Activated CD8-positive, alpha-beta memory T cell treated with anti-CD3 and anti-CD28 coated beads, Interleukin-2, amount 50 U/mL, for 24 hours (primary cell): ENCODE measurements at regions not wholly inside any gene's neighbourhood (a gene's known extent, or its start where the extent isn't known, plus 50 kb on each side); places are given as distances from the start of the nearest gene placed in this dataset.

Experiments
- DNase-seq: peaks from one replicate; pipeline ENCODE4 v3.0.0-alpha.2; 2020; ENCODE audit errors: extremely low read depth

DNA sequence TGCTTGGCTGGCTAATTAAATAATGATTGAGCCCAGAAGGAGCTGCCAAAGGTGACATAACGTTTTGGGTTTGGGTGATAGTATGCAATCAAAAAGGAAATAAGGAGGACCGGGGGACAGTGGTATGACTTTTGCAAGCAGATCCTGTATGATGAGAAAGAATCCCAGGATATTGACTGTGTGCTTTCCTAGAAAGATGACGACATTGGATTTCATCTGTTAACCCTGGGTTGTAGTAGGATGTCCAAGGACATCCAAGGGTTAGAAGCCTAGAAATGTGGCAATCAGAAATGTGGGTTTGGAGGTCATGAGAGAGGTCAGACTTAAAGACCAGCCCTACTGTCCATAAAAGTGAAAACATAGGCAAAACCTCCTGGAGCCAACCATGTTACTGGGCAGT, 50.3 kb upstream of the HMHB1 start:
- no peak for DNase-seq

DNA sequence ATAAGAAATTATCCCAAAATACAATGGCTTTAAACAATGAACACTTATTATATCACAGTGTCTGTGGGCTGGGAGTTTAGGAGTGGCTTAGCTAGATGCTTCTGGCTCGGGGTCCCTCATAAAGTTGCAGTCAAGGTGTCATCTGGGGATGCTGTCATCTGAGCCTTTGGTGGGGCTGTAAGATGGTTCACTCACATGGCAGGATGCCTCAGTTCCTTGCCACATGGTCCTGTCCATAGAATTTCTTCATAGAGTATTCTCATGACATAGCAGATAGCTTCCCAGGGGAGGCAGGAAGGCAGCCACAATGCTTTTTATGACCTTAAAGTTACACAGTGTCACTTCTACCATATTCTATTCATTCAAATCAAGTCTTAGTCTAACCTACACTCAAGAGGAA, 51.2 kb upstream of the HMHB1 start:
- no peak for DNase-seq

DNA sequence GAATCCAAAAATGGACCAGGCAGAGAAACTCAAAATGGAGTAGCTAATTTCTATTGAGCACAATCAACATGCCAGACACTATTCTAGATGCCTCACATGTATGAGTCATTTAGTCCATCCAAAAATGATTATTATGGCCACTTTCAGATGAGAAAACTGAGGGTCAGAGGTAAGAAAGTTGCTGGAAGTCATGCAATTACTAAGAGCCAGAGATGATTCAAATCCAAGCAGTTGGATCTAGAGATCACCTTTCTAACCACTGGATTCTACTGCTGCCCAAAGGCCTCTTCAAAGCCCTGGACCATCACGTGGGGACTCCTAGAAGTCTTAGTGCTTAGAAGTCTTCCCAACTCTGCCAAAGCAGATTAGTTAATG, 51.8 kb upstream of the HMHB1 start:
- DNase-seq, result no peak

DNA sequence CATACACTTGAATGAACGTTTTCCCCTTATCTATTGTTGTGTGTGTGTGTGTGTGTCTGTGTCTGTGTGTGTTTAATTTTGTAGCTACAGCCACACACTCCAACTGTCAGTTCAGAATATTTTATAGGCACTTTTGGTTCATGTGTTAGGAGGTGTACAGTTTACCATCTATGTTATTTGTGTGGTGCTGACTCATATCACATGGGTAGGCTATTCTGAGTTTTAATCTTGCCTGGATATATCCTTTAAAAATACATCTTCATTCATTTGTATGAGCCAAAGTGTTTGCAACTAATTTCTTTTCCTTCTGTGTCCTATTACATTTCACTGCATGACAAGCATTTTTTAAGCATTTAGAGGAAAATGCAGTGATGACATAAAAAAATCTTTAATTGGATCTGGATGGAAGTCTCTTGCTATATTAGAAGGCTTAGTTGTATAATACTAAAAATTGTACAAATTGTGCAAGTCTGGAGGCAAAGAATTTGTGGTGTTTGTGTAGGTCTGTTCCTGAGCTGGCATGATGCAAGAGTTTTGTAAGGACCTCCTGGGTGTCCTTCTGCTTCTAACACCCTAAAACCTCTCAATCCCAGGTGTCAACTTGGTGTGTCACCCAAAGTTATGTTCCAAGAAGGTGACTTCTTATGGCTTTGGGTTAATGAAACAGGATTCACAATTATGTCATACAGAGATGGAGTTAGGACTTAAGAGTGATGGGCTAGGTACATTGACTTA, 52.4 kb upstream of the HMHB1 start:
- DNase-seq, result no peak

DNA sequence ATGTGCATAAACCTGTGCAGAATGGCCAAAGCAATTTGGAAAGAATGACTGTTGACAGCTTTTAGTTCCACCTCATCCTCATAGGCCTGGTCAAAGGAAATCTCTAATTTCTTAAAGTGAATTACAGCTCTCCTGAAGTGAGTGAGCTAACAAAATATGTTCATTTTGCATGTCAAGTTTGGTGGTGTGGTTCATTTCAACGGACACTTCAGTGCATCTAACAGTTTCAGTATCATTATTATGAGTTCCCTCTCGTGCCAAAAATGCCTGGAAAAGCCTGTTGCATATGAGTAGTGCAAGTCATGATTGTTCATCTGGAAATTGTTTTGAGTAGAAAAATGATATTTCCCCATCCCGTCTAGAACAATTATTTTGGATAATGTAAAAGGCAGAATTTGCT, 53.2 kb upstream of the HMHB1 start:
- DNase-seq, result no peak

DNA sequence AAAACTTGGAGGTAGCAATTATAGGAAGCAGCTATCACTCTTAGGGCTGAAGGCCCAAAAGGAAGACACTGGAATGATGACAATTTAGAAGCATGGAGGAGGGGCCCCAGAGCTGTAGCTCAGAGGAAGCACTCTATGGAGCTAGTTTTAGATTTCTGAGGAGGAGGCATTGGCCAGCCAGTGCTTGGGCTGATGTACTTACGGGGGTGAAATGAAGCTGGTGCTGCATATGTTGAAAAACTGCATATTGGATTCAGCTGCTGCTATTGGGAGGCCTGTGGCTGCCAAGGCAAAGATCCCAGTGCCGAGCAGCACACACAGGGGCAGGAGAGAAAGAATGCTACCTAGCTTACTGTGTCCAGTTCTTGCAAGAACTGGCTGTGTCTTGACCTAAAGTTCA, 53.9 kb upstream of the HMHB1 start:
- DNase-seq, result no peak

DNA sequence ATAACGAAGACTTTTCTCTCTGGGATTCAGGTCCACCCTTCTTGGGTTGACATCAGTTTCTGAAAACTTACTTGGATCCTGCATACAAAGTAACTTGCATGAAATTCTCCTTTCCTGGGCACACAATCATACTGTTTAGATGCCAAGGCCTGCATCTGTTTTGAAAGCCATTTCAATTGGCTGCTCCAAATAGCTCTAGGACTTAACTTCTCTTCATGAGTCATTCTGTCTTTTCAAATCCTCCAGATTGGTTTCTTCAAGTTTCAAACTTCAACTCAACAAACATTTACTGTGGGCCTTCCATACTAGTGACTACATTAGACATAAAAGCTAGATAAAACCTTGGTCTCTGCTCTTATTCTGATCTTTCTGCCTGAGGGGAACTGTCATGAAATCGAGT, 54.8 kb upstream of the HMHB1 start:
- DNase-seq, result no peak

DNA sequence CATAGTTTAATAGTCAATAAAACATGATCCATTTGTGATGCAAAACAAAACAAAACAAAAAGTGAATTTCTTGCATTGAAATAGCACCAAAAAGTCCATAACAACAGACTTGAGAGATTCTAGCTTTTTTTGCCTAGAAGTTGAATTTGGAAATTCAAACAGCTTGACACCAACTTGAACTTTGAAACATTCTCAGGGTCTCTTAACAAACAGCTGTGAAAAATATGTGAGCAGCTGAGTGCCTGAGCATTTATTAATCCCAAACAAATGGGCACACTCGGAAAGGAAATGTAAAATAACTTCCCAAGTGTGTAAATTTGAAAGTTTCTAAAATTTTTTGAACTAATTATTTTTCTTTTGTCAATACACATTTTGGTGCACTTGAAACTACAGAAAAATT, 56.0 kb upstream of the HMHB1 start:
- DNase-seq, result no peak

DNA sequence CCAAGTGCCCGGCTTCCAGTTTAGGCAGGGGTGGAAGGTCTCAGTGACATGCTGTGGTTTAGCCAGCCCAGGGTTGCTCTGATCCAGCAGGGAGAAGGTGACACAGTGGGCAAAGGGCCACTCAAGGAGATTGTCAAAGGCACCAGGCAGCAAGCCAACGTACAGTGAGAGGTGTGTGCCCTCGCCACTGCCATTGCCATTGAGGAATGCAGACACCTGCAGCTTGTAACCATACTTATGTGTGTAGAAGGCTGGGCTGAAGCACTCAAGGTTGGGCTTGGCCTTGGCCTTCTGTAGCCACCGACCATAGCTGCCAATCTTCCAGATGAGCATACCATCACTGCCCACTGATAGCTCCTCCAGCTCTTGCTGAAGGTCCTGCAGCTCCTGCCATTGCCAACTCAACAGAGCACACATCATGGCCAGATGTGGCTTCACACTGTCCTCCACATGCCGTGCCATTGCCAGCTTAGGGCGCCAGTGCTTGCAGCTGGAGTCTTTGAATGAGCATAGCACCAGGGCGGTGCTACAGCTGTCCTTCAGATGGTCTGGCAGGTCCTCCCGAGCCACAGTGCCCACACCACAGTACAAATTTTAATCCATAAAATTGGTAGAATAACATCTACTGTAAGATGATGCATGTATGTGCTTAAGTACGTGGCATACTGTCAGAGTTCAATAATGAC, 59.7 kb upstream of the HMHB1 start:
- DNase-seq, result no peak

DNA sequence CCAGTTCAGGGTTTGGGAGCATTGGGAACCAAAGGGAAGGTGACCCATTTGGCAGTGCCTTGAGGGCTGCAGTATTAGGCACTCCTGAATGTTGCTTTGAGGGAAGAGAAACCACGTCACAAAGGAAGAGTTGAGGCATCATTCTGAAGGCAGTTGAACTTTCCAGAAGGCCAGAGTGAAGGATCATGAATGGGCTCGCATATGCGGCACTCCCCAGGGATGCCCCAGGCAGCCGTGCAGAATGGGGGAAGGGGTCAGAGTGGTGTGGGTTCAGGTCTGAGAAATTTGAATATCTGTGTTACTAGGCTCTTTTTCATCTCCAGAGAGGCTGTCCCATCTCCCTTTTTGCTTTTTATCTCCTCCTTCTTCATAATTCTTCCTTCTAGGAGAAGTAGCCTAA, 60.6 kb upstream of the HMHB1 start:
- no peak for DNase-seq

DNA sequence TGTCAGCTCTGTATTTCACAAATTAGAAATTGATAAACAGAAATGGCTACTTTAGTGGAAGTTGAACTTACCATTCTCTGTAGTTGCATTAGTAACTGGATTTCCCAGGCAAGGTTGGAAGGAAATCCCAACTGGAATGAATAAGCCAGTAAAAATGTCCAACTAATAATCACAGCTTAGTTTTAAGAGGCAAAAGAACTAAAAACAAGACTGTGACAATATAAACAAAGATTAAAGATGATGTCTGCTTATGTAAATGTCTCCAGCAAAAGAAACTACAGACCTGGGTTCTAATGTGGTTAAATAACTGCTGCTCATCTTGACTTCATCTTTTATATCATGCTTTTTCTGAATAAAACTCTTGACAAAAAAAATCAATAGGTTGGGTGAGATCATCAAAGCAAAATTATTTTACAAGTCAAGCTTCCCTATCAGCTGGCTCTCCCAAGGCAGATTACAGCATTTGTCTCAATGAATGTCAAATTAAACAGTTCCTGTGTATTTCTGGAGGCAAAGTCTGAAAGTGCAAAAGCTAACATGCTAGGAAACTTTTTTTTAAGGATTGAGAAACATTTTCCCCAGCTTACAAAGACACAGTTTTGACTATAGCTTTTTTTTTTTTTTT, 62.3 kb upstream of the HMHB1 start:
- no peak for DNase-seq

DNA sequence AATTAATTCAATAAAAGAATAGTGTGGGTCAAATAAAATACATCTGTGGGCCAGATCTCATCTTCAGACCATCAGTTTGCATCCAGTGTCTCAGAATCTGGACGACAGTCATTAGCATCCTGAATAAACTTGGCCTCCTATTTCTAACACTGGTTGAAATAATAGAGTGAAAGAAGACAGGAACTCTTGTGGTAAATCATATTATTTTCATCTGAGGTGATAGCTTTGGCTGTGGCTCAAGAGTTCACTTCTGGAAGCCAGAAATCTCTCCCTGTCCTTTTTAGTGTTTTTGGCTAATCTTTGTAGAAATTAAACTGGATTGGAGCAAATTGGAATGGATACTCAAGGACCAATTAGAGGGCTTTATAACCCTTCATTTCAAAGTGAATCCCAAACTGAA, 63.4 kb upstream of the HMHB1 start:
- no peak for DNase-seq

DNA sequence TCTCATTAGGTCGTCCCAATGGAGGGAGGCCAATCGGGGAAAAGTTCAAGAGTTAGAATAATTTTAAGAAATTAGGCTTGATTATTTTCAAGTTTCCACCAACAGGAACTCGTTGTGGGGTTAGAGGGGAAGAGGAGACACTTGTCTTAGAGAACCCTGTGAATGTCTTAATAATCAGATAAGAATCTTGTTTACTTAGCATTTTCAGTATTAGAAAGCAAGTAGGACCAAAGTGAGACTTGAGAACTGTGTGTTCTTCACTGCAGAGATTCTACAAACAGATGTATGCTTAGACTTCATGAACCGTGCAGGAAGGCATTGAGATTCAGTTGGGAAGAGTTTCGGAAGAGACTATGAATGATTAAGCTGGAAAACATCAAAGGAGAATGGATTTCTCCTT, 69.0 kb upstream of the HMHB1 start:
- DNase-seq, result no peak

DNA sequence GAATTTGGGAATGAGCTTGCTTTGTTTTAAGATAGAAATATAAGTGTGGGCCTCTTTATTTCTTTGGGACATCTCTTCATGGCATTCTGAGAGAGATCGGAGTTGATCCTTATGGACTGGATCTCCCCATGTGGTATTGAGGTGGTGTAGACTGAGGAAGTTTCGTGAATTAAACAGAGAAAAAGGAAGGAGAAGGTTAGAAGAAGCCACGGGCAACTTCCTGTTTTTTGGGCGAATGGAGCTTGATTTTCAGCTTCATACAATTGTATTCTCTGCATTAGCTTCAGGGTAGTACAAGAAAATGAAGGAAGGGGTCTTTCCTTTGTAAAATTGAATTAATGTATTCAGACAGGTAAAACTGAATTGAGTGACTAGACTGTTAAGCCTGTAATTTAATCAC, 70.5 kb upstream of the HMHB1 start:
- DNase-seq, result no peak

DNA sequence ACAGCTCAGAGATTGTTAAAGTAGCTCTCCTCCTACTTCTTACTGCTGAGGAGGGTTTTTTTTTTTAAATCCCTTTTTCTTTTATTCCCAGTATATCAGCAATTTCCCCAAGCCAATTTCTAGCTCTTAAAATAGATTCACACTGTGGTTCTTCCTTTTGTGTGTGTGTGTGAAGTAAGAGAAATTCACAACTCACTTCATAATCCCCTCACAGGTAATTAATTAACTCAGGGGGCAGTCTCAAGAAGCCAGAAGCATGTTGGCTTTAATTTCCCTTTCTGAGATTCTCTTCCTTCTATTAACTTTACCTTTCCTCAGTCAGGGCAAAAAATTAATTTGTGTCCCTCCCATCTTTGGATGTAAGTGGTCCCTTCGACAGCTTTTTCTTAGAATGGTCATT, 71.0 kb upstream of the HMHB1 start:
- DNase-seq, result no peak

DNA sequence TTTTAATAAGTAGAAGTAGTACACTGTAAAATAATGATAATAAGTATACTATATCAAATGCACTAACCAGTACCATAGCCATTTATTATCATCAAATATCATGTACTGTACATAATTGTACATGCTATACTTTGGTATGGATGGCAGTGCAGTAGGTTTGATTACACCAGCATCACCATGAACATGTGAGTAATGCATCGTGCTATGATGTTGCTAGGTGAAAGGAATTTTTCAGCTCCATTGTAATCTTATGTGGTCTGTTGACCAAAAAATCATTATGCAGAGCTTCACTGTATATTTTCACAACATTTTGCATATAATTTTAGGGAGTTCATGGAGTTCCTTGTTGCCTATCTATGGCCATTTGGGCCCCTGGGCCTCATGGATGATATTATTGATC, 72.2 kb upstream of the HMHB1 start:
- no peak for DNase-seq

DNA sequence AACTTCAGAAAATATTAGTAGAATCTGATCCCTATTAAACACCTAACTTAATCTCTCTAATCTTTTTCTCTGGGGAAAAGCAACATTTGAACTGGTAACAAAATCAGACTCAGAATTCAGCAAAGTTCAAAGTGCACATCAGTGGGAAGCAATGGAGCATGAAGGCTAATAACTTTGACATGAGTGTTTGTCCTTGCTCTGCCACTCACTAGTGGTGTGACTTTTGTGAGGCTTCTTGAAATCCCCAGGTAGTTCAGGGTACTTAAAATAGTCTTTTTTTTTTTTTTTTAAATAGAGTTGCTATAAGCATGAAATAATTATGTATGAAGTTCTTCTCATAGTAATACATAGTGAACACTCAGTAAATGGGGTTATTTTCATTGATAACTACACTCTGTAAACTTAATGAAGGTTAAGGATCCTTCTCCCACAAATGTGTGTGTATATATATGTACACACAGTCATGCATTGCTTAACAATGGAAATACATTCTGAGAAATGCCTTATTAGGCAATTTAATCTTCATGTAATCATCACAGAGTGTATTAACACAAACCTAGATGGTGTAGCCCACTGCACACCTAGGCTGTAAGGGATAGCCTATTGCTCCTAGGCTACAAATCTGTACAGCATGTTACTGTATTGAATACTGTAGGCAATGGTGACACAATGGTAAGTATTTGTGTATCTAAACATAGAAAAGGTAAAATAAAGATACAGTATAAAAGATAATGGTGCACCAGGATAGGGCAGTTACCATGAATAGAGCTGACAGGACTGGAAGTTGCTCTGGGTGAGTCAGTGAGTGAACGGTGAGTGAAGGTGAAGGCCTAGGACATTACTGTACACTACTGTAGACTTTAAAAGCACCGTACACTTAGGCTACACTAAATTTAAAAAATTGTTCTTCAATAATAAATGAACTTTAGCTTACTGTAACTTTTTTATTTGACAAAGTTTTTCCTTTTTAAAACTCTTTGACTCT, 73.3 kb upstream of the HMHB1 start:
- DNase-seq, result no peak

DNA sequence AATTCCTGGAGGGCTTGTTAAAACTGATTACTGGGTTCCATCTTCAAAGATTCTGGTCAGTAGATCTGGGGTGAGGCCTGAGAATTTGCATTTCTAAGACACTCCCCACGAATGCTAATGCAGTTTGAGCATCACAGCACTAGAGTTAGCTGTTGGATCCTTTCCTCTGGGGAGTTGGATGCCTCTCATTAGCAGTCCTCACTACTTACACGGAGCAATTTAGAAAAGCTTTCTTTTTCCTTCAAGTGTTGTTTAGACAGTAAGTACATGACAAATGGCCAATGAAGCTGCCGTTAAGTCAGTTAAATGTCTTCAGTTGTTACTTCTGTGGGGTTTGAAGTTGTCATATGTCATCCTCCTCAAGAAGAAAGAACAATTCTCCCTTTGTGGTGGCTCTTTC, 74.9 kb upstream of the HMHB1 start:
- DNase-seq, result no peak

DNA sequence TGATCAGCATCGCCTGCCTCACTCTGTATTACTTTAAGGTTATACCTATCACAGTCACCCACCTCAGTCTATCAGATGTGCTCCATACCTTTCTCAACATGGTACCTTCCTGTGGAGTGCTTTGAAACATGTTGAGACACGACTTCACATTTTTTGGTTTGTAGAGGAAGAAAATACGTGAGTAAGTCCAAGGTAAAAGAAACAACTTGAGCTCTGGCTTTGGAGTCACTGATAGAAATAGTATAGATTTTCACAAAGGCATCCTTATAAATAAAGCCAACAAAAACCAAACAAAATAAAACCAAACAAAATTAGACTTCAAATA, 77.5 kb upstream of the HMHB1 start:
- no peak for DNase-seq

DNA sequence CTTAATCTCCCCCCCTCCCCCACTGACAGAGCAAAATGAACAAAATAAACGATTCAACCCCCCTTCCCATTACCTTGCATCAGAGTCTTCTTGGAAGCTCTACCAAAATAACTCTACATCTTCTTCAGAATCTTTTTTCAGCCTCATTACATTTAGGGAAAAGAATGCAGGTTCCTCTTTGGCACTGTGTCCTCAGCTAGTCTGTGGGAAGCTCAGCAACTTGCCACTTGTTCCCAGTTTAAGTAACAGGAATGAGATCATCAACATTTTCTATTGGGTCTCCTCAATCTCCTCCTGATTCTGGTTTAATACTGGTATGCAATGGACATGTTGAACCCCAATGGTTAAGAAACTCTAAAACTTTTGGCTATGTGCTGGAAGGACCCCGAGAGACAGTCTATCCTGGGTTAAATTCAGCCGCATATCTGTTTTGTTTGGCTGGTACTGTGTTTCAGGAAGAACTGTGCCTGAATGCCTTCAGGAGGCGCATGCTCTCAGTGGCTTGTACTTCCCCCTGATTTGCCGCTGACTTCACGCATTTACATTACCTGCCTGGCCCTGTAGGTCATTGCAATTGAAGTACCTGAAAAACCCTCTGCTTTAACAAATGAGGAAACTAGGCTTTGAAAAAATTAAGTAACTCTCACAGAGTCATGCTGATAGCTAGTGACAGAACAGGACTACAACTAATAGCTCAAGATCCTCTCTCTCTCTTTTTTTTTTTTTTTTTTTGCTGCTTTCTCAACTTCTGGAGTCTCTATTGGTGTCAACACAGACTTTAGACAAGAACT, 78.1 kb upstream of the HMHB1 start:
- no peak for DNase-seq

DNA sequence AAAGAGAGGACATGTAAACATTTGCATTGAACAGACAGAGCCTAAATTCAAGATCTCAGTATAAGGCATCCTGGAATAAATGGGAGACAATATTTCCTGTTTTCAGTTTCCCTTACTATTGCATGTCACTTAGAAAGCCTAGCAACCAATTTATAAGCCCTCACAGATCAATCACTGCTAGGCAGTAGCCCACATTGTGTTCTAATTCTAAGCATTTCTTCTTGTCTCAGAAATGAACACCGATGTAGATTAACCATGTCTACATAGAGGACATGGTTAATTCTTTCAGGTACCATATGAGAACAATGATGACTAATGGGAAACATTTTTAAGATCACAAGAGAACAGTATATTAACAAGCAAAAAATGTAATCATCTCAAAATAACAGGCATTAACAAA, 79.6 kb upstream of the HMHB1 start:
- no peak for DNase-seq
